A549 (cell line): ENCODE measurements at regions not wholly inside any gene's neighbourhood (a gene's known extent, or its start where the extent isn't known, plus 50 kb on each side); places are given as distances from the start of the nearest gene placed in this dataset.
A peak's percentile ranks its signal among the peaks of the same experiment; 100 is the strongest.

Source experiments
- ATAC-seq, 2 experiments: fragments of 200-7000 bp in 1 of 2; fragments of >200 bp in 1 of 2; cut with Nextera tagmentation in 1 of 2; cut with Tn5 transposase in 1 of 2; 3 replicates each; pipeline versions ENCODE4 v1.8.0 to v1.9.1; 2018 to 2020; ENCODE audit warnings: mild to moderate bottlenecking in 1 of 2, moderate library complexity in 1 of 2
- CTCF ChIA-PET: fragments of 300-600 bp; sonication (Branson Sonifier 250); formaldehyde crosslinking; extraction: SDS; loops from one replicate; lab custom pipeline; 2021; ENCODE audit warnings: antibody characterized with exemption, inconsistent platforms; lab: Yijun Ruan, JAX
- POLR2A ChIA-PET: fragments of 350-600 bp; formaldehyde crosslinking; extraction: SDS; loops from one replicate; lab custom pipeline; 2021; ENCODE audit warnings: antibody characterized with exemption, inconsistent platforms; lab: Yijun Ruan, JAX
- DNase-seq, 2 experiments: peaks; one replicate each; pipeline versions ENCODE4 v3.0.0 to v3.0.0-alpha.2; 2011 to 2016; ENCODE audit warnings: low read depth in 1 of 2, low spot score in 1 of 2
- FAIRE-seq: peaks from 2 replicates; lab custom pipeline; 2011; peaks lifted over from hg19 to GRCh38; lab: Jason Lieb, UNC
- H3K27ac ChIP-seq, 2 experiments: fragments of >200 bp; sonication (Bioruptor Twin); formaldehyde crosslinking; 3 replicates each; pipeline ENCODE4 v1.5.1; 2016 to 2017
- H3K4me1 ChIP-seq: fragments of >200 bp; sonication (Bioruptor Twin); formaldehyde crosslinking; 3 replicates; pipeline ENCODE4 v1.6.1; 2016
- H3K4me2 ChIP-seq: fragments of >200 bp; sonication (Bioruptor Twin); formaldehyde crosslinking; 3 replicates; pipeline ENCODE4 v1.6.1; 2016
- H3K4me3 ChIP-seq: fragments of >200 bp; sonication (Bioruptor Twin); formaldehyde crosslinking; 3 replicates; pipeline ENCODE4 v1.5.1; 2016
- H3K9me3 ChIP-seq: fragments of >200 bp; sonication (Bioruptor Twin); formaldehyde crosslinking; 3 replicates; pipeline ENCODE4 v1.6.1; 2016
- BHLHE40 ChIP-seq: IDR thresholded peaks from 2 replicates; pipeline ENCODE4 v1.6.1; 2012; ENCODE audit warnings: low read depth, low read length, inconsistent platforms
- CBX8 ChIP-seq: fragments of 200-600 bp; sonication (generic); IDR thresholded peaks from 2 replicates; pipeline ENCODE4 v1.6.1; 2016
- CEBPB ChIP-seq, 2 experiments: fragments of >200 bp in 1 of 2; sonication (Bioruptor Twin) in 1 of 2; formaldehyde crosslinking in 1 of 2; IDR thresholded peaks; 2 replicates each; pipeline ENCODE4 v1.6.1; 2012 to 2016
- CHD2 ChIP-seq: fragments of 150-350 bp; IDR thresholded peaks from 2 replicates; pipeline ENCODE4 v1.6.1; 2014; ENCODE audit warnings: low read length; ENCODE audit not compliant: partially characterized antibody
- CHD4 ChIP-seq: fragments of 200-600 bp; sonication (generic); IDR thresholded peaks from 2 replicates; pipeline ENCODE4 v1.6.1; 2016; ENCODE audit warnings: antibody characterized with exemption, mild to moderate bottlenecking, borderline replicate concordance
- EHMT2 ChIP-seq: fragments of 200-600 bp; sonication (generic); IDR thresholded peaks from 2 replicates; pipeline ENCODE4 v1.6.1; 2016; ENCODE audit warnings: antibody characterized with exemption, low read depth, mild to moderate bottlenecking, moderate library complexity
- EP300 ChIP-seq, 2 experiments: fragments of >200 bp; sonication (Bioruptor Twin); formaldehyde crosslinking; IDR thresholded peaks; 2 replicates in 1 of 2; 3 replicates in 1 of 2; pipeline ENCODE4 v1.6.1; 2016 to 2017
- FOSL2 ChIP-seq, 2 experiments: fragments of 450-650 bp in 1 of 2; fragments of >200 bp in 1 of 2; sonication (Bioruptor Twin) in 1 of 2; formaldehyde crosslinking; IDR thresholded peaks; 2 replicates each; pipeline versions ENCODE4 v1.5.0 to v1.6.1; 2016 to 2020; ENCODE audit warnings: mild to moderate bottlenecking in 1 of 2, moderate library complexity in 1 of 2
- KDM1A ChIP-seq: fragments of 200-600 bp; sonication (generic); IDR thresholded peaks from 2 replicates; pipeline ENCODE4 v1.6.1; 2016; ENCODE audit warnings: low read depth, mild to moderate bottlenecking
- MAFK ChIP-seq: fragments of 450-650 bp; IDR thresholded peaks from 2 replicates; pipeline ENCODE4 v1.6.1; 2014; ENCODE audit not compliant: partially characterized antibody
- MYC ChIP-seq: IDR thresholded peaks from 2 replicates; pipeline ENCODE4 v1.6.1; 2012; ENCODE audit warnings: mild to moderate bottlenecking, inconsistent platforms, low read length, improper control_type of control experiment, borderline replicate concordance
- NFE2L2 ChIP-seq: fragments of 150-350 bp; conservative IDR thresholded peaks from 2 replicates; pipeline ENCODE4 v1.6.1; 2014; ENCODE audit warnings: low read length
- NPAS2 ChIP-seq: fragments of 250-450 bp; sonication (Bioruptor Pico); IDR thresholded peaks from 2 replicates; pipeline ENCODE4 v1.8.0; 2022; ENCODE audit warnings: mild to moderate bottlenecking, moderate library complexity, borderline replicate concordance
- NR3C1 ChIP-seq: fragments of >200 bp; sonication (Bioruptor Twin); formaldehyde crosslinking; IDR thresholded peaks from 3 replicates; pipeline ENCODE4 v1.6.1; 2017
- PHF8 ChIP-seq: fragments of 200-600 bp; sonication (generic); IDR thresholded peaks from 2 replicates; pipeline ENCODE4 v1.6.1; 2016; ENCODE audit warnings: low read depth, mild to moderate bottlenecking, antibody characterized with exemption, moderate library complexity, borderline replicate concordance
- POLR2AphosphoS2 ChIP-seq: conservative IDR thresholded peaks from 2 replicates; pipeline ENCODE4 v1.6.1; 2012; ENCODE audit warnings: low read length, improper control_type of control experiment, inconsistent platforms
- RARB ChIP-seq: fragments of 250-450 bp; sonication (Bioruptor Pico); IDR thresholded peaks from 2 replicates; pipeline ENCODE4 v1.8.0; 2021; ENCODE audit warnings: mild to moderate bottlenecking, moderate library complexity
- RCOR1 ChIP-seq: fragments of 150-350 bp; IDR thresholded peaks from 2 replicates; pipeline ENCODE4 v1.6.1; 2014; ENCODE audit warnings: antibody characterized with exemption, low read length, low read depth
- RFX5 ChIP-seq: fragments of 450-650 bp; IDR thresholded peaks from 2 replicates; pipeline ENCODE4 v1.7.1; 2014; ENCODE audit warnings: antibody characterized with exemption, mild to moderate bottlenecking, moderate library complexity
- SMC3 ChIP-seq: fragments of >200 bp; sonication (Bioruptor Twin); formaldehyde crosslinking; IDR thresholded peaks from 3 replicates; pipeline ENCODE4 v1.6.1; 2018; ENCODE audit warnings: inconsistent platforms
- SREBF2 ChIP-seq: fragments of 450-650 bp; IDR thresholded peaks from 2 replicates; pipeline ENCODE4 v1.6.1; 2014; ENCODE audit warnings: mild to moderate bottlenecking, moderate library complexity
- TP53 ChIP-seq: fragments of 250-450 bp; sonication (Bioruptor Pico); IDR thresholded peaks from 2 replicates; pipeline ENCODE4 v1.5.0; 2021; ENCODE audit warnings: mild to moderate bottlenecking, moderate library complexity
- ZC3H11A ChIP-seq: fragments of 450-650 bp; IDR thresholded peaks from 2 replicates; pipeline ENCODE4 v1.6.1; 2014; ENCODE audit warnings: antibody characterized with exemption, mild to moderate bottlenecking
- ZSCAN20 ChIP-seq: fragments of 250-450 bp; sonication (Bioruptor Pico); IDR thresholded peaks from 2 replicates; pipeline ENCODE4 v1.8.0; 2022; ENCODE audit warnings: mild to moderate bottlenecking, moderate library complexity
- WGBS: methylation state at CpG from one replicate; pipeline ENCODE4 v1.1.6; 2017; ENCODE audit errors: missing lambda C conversion rate; 5-methylcytosine and 5-hydroxymethylcytosine counted together
- TF ChIP-seq, protein P1 (sequence below): fragments of >200 bp; sonication (Bioruptor Twin); formaldehyde crosslinking; IDR thresholded peaks from 3 replicates; pipeline ENCODE4 v1.6.1; 2016
- TF ChIP-seq, protein P2 (sequence below): IDR thresholded peaks from 2 replicates; pipeline ENCODE4 v1.6.1; 2012; ENCODE audit warnings: low read depth, borderline replicate concordance
- TF ChIP-seq, protein P3 (sequence below): fragments of 200-600 bp; sonication (generic); IDR thresholded peaks from 2 replicates; pipeline ENCODE4 v1.6.1; 2016; ENCODE audit warnings: antibody characterized with exemption, mild to moderate bottlenecking, moderate library complexity
- TF ChIP-seq, protein P4 (sequence below): fragments of 250-450 bp; sonication (Bioruptor Pico); IDR thresholded peaks from 2 replicates; pipeline ENCODE4 v1.5.0; 2021; ENCODE audit warnings: mild to moderate bottlenecking, moderate library complexity, borderline replicate concordance

DNA sequence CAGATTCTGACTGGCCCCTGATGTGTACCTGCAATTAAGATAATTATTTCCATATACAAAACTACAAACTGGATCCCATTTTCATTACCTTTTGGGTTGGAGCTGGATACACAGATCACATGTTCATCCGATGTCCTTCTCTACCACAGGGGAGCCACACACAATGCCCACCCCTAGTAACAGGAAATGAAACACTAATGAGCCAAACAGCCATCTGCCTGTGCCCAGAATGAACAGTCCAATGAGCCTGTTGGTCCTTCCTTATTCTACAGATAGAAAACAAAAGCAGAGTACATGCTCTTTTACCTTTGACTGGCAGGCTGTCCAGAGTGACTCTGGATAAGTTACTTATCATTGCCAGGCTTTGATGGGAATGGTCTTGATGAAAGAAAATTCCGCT lies 68.6 kb downstream of the SIPA1L2 start:
- H3K27ac ChIP-seq: no peak overlapping the region
- H3K4me3 ChIP-seq: no peak overlapping the region
- no peaks in the 10 kb centered on the region for H3K9me3 ChIP-seq
- POLR2A ChIA-PET: no interaction called here
- no peak overlapping the region for H3K4me2 ChIP-seq
- FAIRE-seq: no peak
- TF ChIP-seq RARB (CRISPR knock-in tag) (no peak), SREBF2 (no peak), CBX8 (no peak), EHMT2 (no peak), ZSCAN20 (CRISPR knock-in tag) (no peak), MAFK (no peak), PHF8 (no peak), SMC3 (no peak), CHD4 (no peak), ZC3H11A (no peak), BHLHE40 (no peak), NFE2L2 (no peak), NR3C1 (no peak), POLR2AphosphoS2 (no peak), MYC (no peak)
- TF ChIP-seq, all 56 proteins: peak for 0
- ATAC-seq (no peak), DNase-seq (no peak)
- WGBS: 95% methylated on average over 2 of the region's 2 CpGs
- peaks cover 18% of the 10 kb centered on the region for H3K4me1 ChIP-seq
- CTCF ChIA-PET: interaction anchor here (1.1 kb wide), 1 partner anchor 54 kb away, joined by 3 read pairs; no protein-coding TSS in a partner anchor

DNA sequence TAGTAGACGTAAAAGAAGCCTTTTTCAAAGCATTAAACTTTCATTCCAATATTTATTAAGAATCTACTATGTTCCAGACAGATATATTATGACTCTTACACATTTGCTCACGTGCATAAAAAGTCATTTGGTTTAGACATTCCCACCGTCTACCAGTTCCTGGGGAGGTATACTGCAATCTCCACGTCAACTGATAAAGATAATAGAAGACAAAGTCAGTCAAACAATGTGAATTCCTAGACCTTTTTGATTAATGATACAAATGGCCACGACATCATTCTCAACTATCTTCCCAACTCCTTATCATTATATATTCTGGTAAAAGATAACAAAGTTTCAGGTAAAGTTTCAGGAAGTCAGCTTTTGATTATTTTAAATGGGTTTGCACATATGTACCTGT lies 69.0 kb downstream of the SIPA1L2 start:
- Histone ChIP-seq H3K4me3 (no peak overlapping the region), H3K4me1 (peaks cover 18% of the 10 kb centered on the region), H3K4me2 (no peak overlapping the region)
- DNase-seq (no peak), ATAC-seq (no peak)
- CTCF ChIA-PET: interaction anchor here (1.1 kb wide), 1 partner anchor 53 kb away, joined by 3 read pairs; no protein-coding TSS in a partner anchor
- POLR2A ChIA-PET: no interaction called here
- no peak for TF ChIP-seq TP53 (CRISPR knock-in tag)
- no peak for TF ChIP-seq RCOR1
- no peak for TF ChIP-seq RFX5
- no peak for TF ChIP-seq KDM1A
- TF ChIP-seq, protein P1, sequence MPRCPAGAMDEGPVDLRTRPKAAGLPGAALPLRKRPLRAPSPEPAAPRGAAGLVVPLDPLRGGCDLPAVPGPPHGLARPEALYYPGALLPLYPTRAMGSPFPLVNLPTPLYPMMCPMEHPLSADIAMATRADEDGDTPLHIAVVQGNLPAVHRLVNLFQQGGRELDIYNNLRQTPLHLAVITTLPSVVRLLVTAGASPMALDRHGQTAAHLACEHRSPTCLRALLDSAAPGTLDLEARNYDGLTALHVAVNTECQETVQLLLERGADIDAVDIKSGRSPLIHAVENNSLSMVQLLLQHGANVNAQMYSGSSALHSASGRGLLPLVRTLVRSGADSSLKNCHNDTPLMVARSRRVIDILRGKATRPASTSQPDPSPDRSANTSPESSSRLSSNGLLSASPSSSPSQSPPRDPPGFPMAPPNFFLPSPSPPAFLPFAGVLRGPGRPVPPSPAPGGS: no peak
- TF ChIP-seq, all 56 proteins: peak for 0
- Histone ChIP-seq H3K27ac (no peak overlapping the region), H3K9me3 (no peaks in the 10 kb centered on the region)
- 83% methylated on average over 5 of the region's 5 CpGs for WGBS
- peak; percentile 18 for FAIRE-seq

DNA sequence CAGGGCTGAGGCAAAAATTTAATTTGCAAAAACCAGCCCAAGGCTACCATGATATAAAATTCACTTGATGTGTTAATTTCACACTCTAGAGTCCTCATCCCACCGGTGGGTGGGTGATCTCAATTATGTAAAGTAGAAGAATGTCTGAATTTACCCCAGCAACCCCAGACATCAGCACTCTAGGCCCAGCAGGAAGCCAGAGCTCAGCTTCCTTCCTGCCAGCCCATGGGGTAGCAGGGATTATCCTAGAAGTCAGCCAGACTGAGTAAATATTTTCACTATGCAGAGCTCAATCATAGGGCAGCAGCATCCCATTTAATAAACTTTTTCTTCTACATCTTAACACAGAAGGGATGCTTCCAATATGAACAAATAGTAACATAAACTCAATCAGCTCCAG lies 71.0 kb downstream of the SIPA1L2 start:
- no peak for FAIRE-seq
- H3K4me2 ChIP-seq: no peak overlapping the region

More for the DNA sequence above, 71.0 kb downstream of the SIPA1L2 start:
- H3K4me1 ChIP-seq: peaks cover 31% of the 10 kb centered on the region
- ChIA-PET POLR2A (no interaction called here), CTCF (no interaction called here)
- no peaks in the 10 kb centered on the region for H3K9me3 ChIP-seq
- TF ChIP-seq CEBPB (IDR thresholded peaks at IDR 0.05) (no peak), NPAS2 (CRISPR knock-in tag) (no peak), NR3C1 (no peak), POLR2AphosphoS2 (no peak), FOSL2 (IDR thresholded peaks at IDR 0.05) (no peak), FOSL2 (CRISPR knock-in tag; IDR thresholded peaks at IDR 0.05) (no peak), ZSCAN20 (CRISPR knock-in tag) (no peak), EHMT2 (no peak), MYC (no peak), EP300 (IDR thresholded peaks at IDR 0.05) (no peak), SREBF2 (no peak), ZC3H11A (no peak), CHD2 (no peak), CHD4 (no peak)
- TF ChIP-seq, protein P2, sequence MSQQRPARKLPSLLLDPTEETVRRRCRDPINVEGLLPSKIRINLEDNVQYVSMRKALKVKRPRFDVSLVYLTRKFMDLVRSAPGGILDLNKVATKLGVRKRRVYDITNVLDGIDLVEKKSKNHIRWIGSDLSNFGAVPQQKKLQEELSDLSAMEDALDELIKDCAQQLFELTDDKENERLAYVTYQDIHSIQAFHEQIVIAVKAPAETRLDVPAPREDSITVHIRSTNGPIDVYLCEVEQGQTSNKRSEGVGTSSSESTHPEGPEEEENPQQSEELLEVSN: no peak
- TF ChIP-seq, protein P3, sequence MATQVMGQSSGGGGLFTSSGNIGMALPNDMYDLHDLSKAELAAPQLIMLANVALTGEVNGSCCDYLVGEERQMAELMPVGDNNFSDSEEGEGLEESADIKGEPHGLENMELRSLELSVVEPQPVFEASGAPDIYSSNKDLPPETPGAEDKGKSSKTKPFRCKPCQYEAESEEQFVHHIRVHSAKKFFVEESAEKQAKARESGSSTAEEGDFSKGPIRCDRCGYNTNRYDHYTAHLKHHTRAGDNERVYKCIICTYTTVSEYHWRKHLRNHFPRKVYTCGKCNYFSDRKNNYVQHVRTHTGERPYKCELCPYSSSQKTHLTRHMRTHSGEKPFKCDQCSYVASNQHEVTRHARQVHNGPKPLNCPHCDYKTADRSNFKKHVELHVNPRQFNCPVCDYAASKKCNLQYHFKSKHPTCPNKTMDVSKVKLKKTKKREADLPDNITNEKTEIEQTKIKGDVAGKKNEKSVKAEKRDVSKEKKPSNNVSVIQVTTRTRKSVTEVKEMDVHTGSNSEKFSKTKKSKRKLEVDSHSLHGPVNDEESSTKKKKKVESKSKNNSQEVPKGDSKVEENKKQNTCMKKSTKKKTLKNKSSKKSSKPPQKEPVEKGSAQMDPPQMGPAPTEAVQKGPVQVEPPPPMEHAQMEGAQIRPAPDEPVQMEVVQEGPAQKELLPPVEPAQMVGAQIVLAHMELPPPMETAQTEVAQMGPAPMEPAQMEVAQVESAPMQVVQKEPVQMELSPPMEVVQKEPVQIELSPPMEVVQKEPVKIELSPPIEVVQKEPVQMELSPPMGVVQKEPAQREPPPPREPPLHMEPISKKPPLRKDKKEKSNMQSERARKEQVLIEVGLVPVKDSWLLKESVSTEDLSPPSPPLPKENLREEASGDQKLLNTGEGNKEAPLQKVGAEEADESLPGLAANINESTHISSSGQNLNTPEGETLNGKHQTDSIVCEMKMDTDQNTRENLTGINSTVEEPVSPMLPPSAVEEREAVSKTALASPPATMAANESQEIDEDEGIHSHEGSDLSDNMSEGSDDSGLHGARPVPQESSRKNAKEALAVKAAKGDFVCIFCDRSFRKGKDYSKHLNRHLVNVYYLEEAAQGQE: no peak
- TF ChIP-seq, protein P4, sequence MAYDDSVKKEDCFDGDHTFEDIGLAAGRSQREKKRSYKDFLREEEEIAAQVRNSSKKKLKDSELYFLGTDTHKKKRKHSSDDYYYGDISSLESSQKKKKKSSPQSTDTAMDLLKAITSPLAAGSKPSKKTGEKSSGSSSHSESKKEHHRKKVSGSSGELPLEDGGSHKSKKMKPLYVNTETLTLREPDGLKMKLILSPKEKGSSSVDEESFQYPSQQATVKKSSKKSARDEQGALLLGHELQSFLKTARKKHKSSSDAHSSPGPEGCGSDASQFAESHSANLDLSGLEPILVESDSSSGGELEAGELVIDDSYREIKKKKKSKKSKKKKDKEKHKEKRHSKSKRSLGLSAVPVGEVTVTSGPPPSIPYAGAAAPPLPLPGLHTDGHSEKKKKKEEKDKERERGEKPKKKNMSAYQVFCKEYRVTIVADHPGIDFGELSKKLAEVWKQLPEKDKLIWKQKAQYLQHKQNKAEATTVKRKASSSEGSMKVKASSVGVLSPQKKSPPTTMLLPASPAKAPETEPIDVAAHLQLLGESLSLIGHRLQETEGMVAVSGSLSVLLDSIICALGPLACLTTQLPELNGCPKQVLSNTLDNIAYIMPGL (CRISPR knock-in tag): no peak
- no peak for ATAC-seq
- WGBS: 68% methylated on average over 1 of the region's 1 CpG
- DNase-seq: no peak
- no peak overlapping the region for H3K4me3 ChIP-seq
- H3K27ac ChIP-seq: no peak overlapping the region
